Umbilical cord (tissue), 1 donor: ENCODE measurements at regions not wholly inside any gene's neighbourhood (a gene's known extent, or its start where the extent isn't known, plus 50 kb on each side); places are given as distances from the start of the nearest gene placed in this dataset.
"Not testable (repeated sequence)": the region's sequence is repeated elsewhere in the genome, so short reads cannot be mapped to it uniquely, and the experiment has no call there.

Experiments
- DNase-seq: peaks from one replicate; pipeline ENCODE4 v3.0.0-alpha.2; 2015; ENCODE audit warnings: low spot score

GRCh38 chr17:20681746-20682722, 102.5 kb downstream of the CDRT15L2 start:
- peak; percentile 40 for DNase-seq

- DNase-seq: not testable (repeated sequence)
Observed at GRCh38 chr17:20683651-20684229, 104.2 kb downstream of the CDRT15L2 start.

GRCh38 chr17:20684975-20685374, 105.5 kb downstream of the CDRT15L2 start:
- DNase-seq: not testable (repeated sequence)

GRCh38 chr17:20687584-20687983, 108.1 kb downstream of the CDRT15L2 start:
- DNase-seq: not testable (repeated sequence)

GRCh38 chr17:20689170-20689749, 109.7 kb downstream of the CDRT15L2 start:
- DNase-seq: peak; percentile 44

- DNase-seq: not testable (repeated sequence)
Observed at GRCh38 chr17:20692706-20693105, 113.2 kb downstream of the CDRT15L2 start.

DNA sequence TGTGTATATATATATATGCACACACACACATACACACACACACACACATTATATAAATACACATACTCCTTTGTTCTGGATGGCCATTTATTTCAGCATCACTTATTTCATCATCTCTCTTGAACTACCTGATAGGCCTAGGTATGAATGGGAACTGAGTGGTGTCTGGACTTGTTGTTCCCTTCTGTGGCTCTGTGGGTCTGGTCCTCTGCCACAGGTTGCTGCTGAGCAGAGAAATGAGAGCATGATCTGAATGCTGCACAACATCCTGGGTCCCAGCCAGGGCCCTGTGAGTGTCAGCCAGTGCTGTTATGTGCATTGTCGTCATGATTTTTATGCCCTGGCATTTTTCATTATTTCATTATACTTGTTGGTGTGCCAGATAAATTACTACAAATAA, 116.3 kb downstream of the CDRT15L2 start:
- DNase-seq: not testable (repeated sequence)

GRCh38 chr17:20698463-20699206, 119.1 kb downstream of the CDRT15L2 start:
- DNase-seq: not testable (repeated sequence)

- not testable (repeated sequence) for DNase-seq
Observed at GRCh38 chr17:20700528-20700927, 121.0 kb downstream of the CDRT15L2 start.

DNA sequence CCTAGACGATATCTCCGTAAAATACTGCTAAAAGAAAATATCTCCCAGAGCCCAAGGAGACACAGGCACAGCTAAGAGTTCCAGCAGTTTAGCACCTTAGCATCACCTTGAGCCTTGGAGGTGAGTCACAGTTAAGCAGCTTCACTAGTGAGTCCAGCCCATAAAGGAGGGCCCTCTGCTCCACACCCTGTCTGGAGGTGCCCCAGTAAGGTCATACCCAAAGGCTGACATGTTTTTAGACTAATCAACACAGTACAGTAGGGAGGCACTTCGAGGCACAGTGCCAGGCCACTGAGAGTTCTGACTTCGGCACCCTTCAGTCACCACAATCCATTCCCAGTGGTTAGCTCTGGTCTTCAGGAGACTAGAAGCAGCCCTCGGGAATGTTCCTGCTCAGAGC, 121.8 kb downstream of the CDRT15L2 start:
- DNase-seq: not testable (repeated sequence)

DNA sequence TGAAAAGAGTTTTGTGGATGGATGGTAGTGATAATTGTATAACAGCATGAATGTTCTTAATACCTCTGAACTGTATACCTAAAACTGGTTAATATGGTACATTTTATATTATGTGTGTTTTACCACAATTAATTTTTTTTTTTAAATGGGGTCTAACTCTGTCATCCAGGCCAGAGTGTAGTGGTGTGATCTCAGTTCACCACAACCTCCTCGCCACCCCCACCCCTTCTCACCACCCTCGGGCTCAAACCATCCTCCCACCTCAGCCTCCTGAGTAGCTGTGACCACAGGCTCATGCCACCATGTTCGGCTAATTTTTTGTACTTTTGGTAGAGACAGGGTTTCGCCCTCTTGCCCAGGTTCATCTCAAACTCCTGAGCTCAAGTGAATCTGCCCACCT, 123.2 kb downstream of the CDRT15L2 start:
- no peak for DNase-seq

GRCh38 chr17:20703781-20704180, 124.3 kb downstream of the CDRT15L2 start:
- no peak for DNase-seq

GRCh38 chr17:20705186-20705585, 125.7 kb downstream of the CDRT15L2 start:
- DNase-seq: not testable (repeated sequence)

DNA sequence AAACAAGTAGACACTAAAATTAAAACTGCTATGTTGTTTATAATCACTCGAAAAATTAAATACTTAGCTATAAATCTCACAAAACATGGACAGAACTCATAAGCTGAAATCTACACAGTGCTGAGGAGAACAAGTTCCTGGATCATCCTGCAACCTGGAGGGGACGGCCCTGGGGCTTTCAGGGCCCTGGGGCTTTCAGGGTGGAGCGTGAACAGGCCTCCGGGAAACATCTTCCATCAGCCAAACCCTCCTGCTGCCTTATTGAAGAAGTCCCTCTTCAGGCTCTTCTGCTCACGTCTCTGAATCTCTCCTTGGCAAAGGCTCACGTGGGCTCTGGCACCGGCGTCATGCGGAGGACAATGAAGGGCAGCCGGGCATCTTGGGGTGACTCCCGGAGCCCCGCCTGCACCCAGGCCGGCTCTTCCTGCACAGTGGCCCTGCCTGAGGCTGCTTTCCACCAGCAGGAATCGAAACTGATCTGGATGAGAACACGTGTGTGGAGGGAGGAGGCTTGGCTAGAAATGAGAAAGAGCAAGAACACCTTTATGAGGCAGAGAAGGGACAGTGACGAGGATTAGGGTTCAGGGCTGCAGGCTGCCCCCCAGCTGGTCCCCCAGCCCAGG, 127.3 kb downstream of the CDRT15L2 start:
- no peak for DNase-seq

- not testable (repeated sequence) for DNase-seq
Observed at GRCh38 chr17:20708821-20709220, 129.3 kb downstream of the CDRT15L2 start.

DNA sequence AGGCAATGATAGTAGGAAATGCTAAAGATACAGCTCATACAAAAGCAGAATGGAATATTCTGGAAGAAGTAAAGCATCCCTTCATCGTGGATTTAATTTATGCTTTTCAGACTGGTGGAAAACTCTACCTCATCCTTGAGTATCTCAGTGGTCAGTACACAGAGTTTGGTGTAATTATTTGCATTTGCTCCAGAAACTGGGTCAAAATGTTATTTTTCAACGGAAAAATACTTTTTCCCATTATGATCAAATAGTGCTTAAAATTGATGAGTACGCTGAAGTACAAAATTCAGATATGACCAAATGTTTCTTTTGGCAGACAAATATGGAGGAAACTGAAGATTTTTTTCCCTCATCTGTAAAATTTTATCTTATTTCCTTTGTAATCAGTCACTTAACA, 137.0 kb downstream of the CDRT15L2 start:
- DNase-seq: not testable (repeated sequence)

GRCh38 chr17:20721171-20721570, 141.6 kb downstream of the CDRT15L2 start:
- DNase-seq: peak; percentile 86

- not testable (repeated sequence) for DNase-seq
Observed at GRCh38 chr17:20724391-20724790, 144.9 kb downstream of the CDRT15L2 start.

DNA sequence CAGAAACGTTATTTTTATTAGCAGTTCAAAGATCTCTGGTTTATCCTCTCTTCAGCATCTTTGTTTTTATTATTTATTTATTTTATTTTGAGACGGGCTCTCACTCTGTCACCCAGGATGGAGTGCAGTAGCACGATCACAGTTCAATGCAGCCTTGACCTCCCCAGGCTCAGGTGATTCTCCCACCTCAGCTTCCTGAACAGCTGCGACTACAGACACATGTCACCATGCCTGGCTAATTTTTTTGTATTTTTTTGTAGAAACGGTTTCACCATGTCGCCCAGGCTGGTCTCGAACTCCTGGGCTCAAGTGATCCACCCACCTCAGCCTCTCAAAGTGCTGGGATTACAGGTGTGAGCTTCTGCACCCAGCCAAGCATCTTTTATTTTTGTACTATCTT, 147.7 kb downstream of the CDRT15L2 start:
- not testable (repeated sequence) for DNase-seq

DNA sequence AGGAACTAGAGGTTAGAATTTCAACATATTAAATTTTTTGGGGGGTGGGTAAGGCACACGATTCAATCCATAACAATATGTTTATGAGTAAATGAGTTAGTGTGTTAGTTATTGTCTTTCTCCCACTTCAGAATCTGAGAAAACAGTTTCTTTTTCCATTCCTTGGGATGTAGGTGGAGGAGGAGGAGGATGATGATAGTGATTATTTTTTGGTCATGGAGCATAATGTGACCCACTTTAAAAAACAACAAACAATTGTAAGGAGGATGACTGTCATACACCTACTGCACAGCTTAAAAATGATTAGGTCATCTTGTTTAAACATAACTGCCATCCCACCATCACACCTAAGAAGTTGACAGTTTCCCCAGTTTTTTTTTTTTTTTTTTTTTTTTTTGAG, 148.7 kb downstream of the CDRT15L2 start:
- DNase-seq: no peak

GRCh38 chr17:20731131-20731530, 151.6 kb downstream of the CDRT15L2 start:
- DNase-seq: not testable (repeated sequence)
